Caco-2 (cell line): ENCODE measurements at regions not wholly inside any gene's neighbourhood (a gene's known extent, or its start where the extent isn't known, plus 50 kb on each side); places are given as distances from the start of the nearest gene placed in this dataset.

Experiments
- BruUV-seq: library from RNA; stranded (reverse); fragments of 400-500 nt; replicated peaks from 2 replicates; lab custom pipeline; 2021; lab: Mats Ljungman, UMichigan
- CTCF ChIA-PET: fragments of 300-600 bp; sonication (Branson Sonifier 250); formaldehyde crosslinking; loops from one replicate; lab custom pipeline; 2022; ENCODE audit warnings: antibody characterized with exemption; lab: Charles Lee
- POLR2A ChIA-PET: fragments of 300-600 bp; sonication (Branson Sonifier 250); formaldehyde crosslinking; loops from one replicate; lab custom pipeline; 2022; ENCODE audit warnings: antibody characterized with exemption; lab: Charles Lee
- DNase-seq, 2 experiments: peaks; one replicate each; pipeline versions ENCODE4 v3.0.0 to v3.0.0-alpha.2; 2020 to 2022
- H3K27me3 ChIP-seq: replicated peaks from 2 replicates; pipeline ENCODE4 v1.6.0; 2011; ENCODE audit warnings: low read length; ENCODE audit not compliant: control insufficient read depth, insufficient read depth
- H3K36me3 ChIP-seq: 2 replicates; pipeline ENCODE4 v1.5.1; 2011; ENCODE audit warnings: low read length; ENCODE audit not compliant: control insufficient read depth, insufficient read depth
- H3K4me1 ChIP-seq: fragments of 250-450 bp; sonication (Bioruptor Pico); 2 replicates; pipeline ENCODE4 v1.5.1; 2020; ENCODE audit warnings: mild to moderate bottlenecking
- H3K4me3 ChIP-seq: 2 replicates; pipeline ENCODE4 v1.5.1; 2011; ENCODE audit warnings: low read depth, mild to moderate bottlenecking, control low read depth, low read length
- H3K9me3 ChIP-seq: fragments of 250-450 bp; sonication (Bioruptor Pico); 2 replicates; pipeline ENCODE4 v1.5.1; 2020; ENCODE audit warnings: mild to moderate bottlenecking, moderate library complexity
- H3K27ac Mint-ChIP-seq: one replicate; pipeline ENCODE4 v1.8.0; 2022; ENCODE audit warnings: mixed read lengths; ENCODE audit not compliant: unreplicated experiment
- H3K27me3 Mint-ChIP-seq: one replicate; pipeline ENCODE4 v1.8.0; 2022; ENCODE audit warnings: mixed read lengths; ENCODE audit not compliant: insufficient read depth, unreplicated experiment
- H3K36me3 Mint-ChIP-seq: one replicate; pipeline ENCODE4 v1.8.0; 2022; ENCODE audit warnings: mild to moderate bottlenecking, mixed read lengths; ENCODE audit not compliant: insufficient read depth, unreplicated experiment
- H3K4me1 Mint-ChIP-seq: one replicate; pipeline ENCODE4 v1.8.0; 2022; ENCODE audit warnings: low read depth, mixed read lengths; ENCODE audit not compliant: unreplicated experiment
- H3K4me3 Mint-ChIP-seq: one replicate; pipeline ENCODE4 v1.8.0; 2022; ENCODE audit warnings: mild to moderate bottlenecking, moderate library complexity, mixed read lengths; ENCODE audit not compliant: unreplicated experiment
- H3K9me3 Mint-ChIP-seq: one replicate; pipeline ENCODE4 v1.8.0; 2022; ENCODE audit warnings: mixed read lengths; ENCODE audit not compliant: unreplicated experiment
- CTCF ChIP-seq, 2 experiments: fragments of 200-600 bp in 1 of 2; IDR thresholded peaks; 1 replicate in 1 of 2; 2 replicates in 1 of 2; pipeline versions ENCODE4 v1.5.1 to v1.8.0; 2011 to 2022; ENCODE audit warnings: antibody characterized with exemption in 1 of 2, control low read depth in 1 of 2, inconsistent platforms in 1 of 2, low read depth in 1 of 2, low read length in 1 of 2, mild to moderate bottlenecking in 1 of 2, moderate library complexity in 1 of 2; ENCODE audit not compliant: insufficient read depth in 1 of 2, severe bottlenecking in 1 of 2, unreplicated experiment in 1 of 2
- intact Hi-C: fragments of 100-400 bp; cut with micrococcal nuclease; formaldehyde crosslinking; loops from one replicate; pipeline ENCODE4 v1.10.0; 2022; ENCODE audit not compliant: unreplicated experiment

GRCh38 chr12:24463375-24463774 is 485.5 kb downstream of the BCAT1 start:
- Mint-ChIP-seq H3K27me3 (no peaks in the 10 kb centered on the region), H3K4me1 (no peaks in the 10 kb centered on the region), H3K27ac (no peak overlapping the region), H3K9me3 (no peaks in the 10 kb centered on the region), H3K4me3 (no peak overlapping the region), H3K36me3 (no peaks in the 10 kb centered on the region)
- POLR2A ChIA-PET = no interaction called here
- intact Hi-C loops = no loop called here
- Histone ChIP-seq H3K36me3 (no peaks in the 10 kb centered on the region), H3K9me3 (no peaks in the 10 kb centered on the region), H3K27me3 (no peaks in the 10 kb centered on the region), H3K4me3 (no peak overlapping the region), H3K4me1 (no peaks in the 10 kb centered on the region)
- no peak for DNase-seq
- TF ChIP-seq CTCF (IDR thresholded peaks at IDR 0.05; ENCODE audit: insufficient read depth in 1 of 2, low read depth in 1 of 2, low read length in 1 of 2, severe bottlenecking in 1 of 2, unreplicated experiment in 1 of 2) = no peak
- CTCF ChIA-PET = interaction anchor here (0.6 kb wide), 1 partner anchor 559 kb away, joined by 3 read pairs; no protein-coding TSS in a partner anchor
- BruUV-seq = no TSS peak

DNA sequence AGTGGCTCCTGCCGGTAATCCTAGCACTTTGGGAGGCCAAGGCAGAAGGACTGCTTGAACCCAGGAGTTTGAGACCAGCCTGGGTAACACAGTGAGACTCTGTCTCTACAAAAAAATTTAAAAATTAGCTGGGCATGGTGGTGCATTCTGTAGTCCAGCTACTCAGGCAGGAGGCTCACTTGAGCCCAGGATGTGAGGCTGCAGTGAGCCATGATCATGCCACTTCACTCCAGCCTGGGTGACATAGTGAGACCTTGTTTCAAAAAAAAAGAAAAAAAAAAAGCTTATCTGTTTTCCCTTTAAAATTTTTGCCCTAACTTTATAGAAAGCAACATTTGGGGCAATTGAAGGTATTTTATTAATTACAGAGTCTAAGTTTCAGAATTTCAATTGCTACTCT is 486.0 kb downstream of the BCAT1 start:
- intact Hi-C loops = no loop called here
- no peaks in the 10 kb centered on the region for H3K9me3 ChIP-seq
- H3K4me3 ChIP-seq = no peak overlapping the region
- Mint-ChIP-seq H3K4me1 (no peaks in the 10 kb centered on the region), H3K4me3 (no peak overlapping the region), H3K27me3 (no peaks in the 10 kb centered on the region), H3K27ac (no peak overlapping the region), H3K9me3 (no peaks in the 10 kb centered on the region), H3K36me3 (no peaks in the 10 kb centered on the region)
- ChIA-PET CTCF (interaction anchor here (0.6 kb wide), 1 partner anchor 559 kb away, joined by 3 read pairs; no protein-coding TSS in a partner anchor), POLR2A (no interaction called here)
- no peaks in the 10 kb centered on the region for H3K27me3 ChIP-seq
- no peak for TF ChIP-seq CTCF (IDR thresholded peaks at IDR 0.05; ENCODE audit: insufficient read depth in 1 of 2, low read depth in 1 of 2, low read length in 1 of 2, severe bottlenecking in 1 of 2, unreplicated experiment in 1 of 2)
- no peaks in the 10 kb centered on the region for H3K36me3 ChIP-seq
- BruUV-seq = no TSS peak
- no peak for DNase-seq
- H3K4me1 ChIP-seq = no peaks in the 10 kb centered on the region

DNA sequence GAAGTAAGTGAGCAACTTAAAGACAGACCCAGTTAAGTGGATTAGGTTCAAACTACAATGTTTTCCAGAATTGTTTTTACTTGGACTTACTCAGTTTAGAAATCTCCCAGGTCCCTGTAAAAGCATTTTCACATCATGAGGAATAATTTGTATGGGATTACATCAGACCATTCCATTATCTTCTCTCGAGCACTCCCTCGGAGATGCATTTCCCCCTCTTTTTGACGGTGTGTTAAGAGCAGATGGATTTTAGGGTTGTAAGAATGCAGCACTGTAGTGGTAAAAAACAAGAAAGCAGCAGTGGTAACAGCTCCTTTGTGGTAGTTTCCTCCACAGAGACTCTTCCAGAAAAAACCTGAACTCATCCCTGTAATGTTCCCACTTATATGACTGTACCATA is 488.4 kb downstream of the BCAT1 start:
- H3K9me3 ChIP-seq = no peaks in the 10 kb centered on the region
- H3K4me1 Mint-ChIP-seq = no peaks in the 10 kb centered on the region
- DNase-seq = no peak
- ChIA-PET POLR2A (no interaction called here), CTCF (no interaction called here)
- no peak overlapping the region for H3K27ac Mint-ChIP-seq
- intact Hi-C loops = no loop called here
- H3K9me3 Mint-ChIP-seq = no peaks in the 10 kb centered on the region
- no peaks in the 10 kb centered on the region for H3K27me3 Mint-ChIP-seq
- no peaks in the 10 kb centered on the region for H3K36me3 ChIP-seq
- no peak overlapping the region for H3K4me3 ChIP-seq
- H3K27me3 ChIP-seq = no peaks in the 10 kb centered on the region
- no peaks in the 10 kb centered on the region for H3K4me1 ChIP-seq
- H3K36me3 Mint-ChIP-seq = no peaks in the 10 kb centered on the region
- no peak for TF ChIP-seq CTCF (IDR thresholded peaks at IDR 0.05; ENCODE audit: insufficient read depth in 1 of 2, low read depth in 1 of 2, low read length in 1 of 2, severe bottlenecking in 1 of 2, unreplicated experiment in 1 of 2)
- H3K4me3 Mint-ChIP-seq = no peak overlapping the region
- no TSS peak for BruUV-seq
